ENCODE measurements at regions not wholly inside any gene's neighbourhood (a gene's known extent, or its start where the extent isn't known, plus 50 kb on each side); places are given as distances from the start of the nearest gene placed in this dataset.

DNA sequence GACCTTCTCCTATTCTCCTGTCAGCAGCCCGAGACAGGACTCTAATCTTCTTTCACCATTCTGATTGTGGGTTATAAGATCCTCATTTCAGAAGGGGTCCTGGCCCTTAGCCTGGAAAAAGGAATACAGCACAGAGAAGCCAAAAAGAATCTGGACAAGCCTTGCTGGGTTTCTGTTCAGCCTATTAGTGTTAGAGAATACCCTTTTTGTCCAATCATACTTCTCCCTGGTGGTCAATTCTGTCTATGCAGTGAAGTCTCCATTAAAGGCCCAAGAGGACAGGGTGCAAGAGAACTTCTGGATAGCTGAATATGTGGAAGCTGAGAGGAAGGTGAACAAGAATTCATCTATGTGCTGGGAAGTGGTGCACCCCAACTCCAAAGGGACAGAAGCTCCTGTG is 105.7 kb upstream of the AGA start:
- no peak for ATAC-seq (ENCODE audit: low read depth)
- Histone ChIP-seq H3K9me3 (ENCODE audit: severe bottlenecking) (no peaks in the 10 kb centered on the region), H3K4me1 (ENCODE audit: insufficient read depth, poor library complexity, severe bottlenecking) (no peaks in the 10 kb centered on the region), H3K36me3 (ENCODE audit: low read depth) (no peaks in the 10 kb centered on the region), H3K27me3 (ENCODE audit: insufficient read depth, poor library complexity, severe bottlenecking) (no peaks in the 10 kb centered on the region), H3K27ac (ENCODE audit: poor library complexity, severe bottlenecking) (no peak overlapping the region), H3K4me3 (ENCODE audit: severe bottlenecking) (no peak overlapping the region)
- no peak for TF ChIP-seq CTCF (IDR thresholded peaks at IDR 0.05; ENCODE audit: poor library complexity, severe bottlenecking)
- DNase-seq (ENCODE audit: low spot score), result no peak

GRCh38 chr4:177555007-177555574 is 112.9 kb upstream of the AGA start:
- Histone ChIP-seq H3K36me3 (ENCODE audit: low read depth) (no peaks in the 10 kb centered on the region), H3K4me1 (ENCODE audit: insufficient read depth, poor library complexity, severe bottlenecking) (no peaks in the 10 kb centered on the region), H3K4me3 (ENCODE audit: severe bottlenecking) (no peak overlapping the region), H3K9me3 (ENCODE audit: severe bottlenecking) (no peaks in the 10 kb centered on the region), H3K27ac (ENCODE audit: poor library complexity, severe bottlenecking) (no peak overlapping the region), H3K27me3 (ENCODE audit: insufficient read depth, poor library complexity, severe bottlenecking) (peaks cover 3% of the 10 kb centered on the region)
- ATAC-seq (ENCODE audit: low read depth) (no peak), DNase-seq (ENCODE audit: low spot score) (no peak)
- TF ChIP-seq CTCF (IDR thresholded peaks at IDR 0.05; ENCODE audit: poor library complexity, severe bottlenecking), result peak; percentile 88

GRCh38 chr4:177557416-177557815 is 115.2 kb upstream of the AGA start:
- ATAC-seq (ENCODE audit: low read depth), result no peak
- H3K27me3 ChIP-seq (ENCODE audit: insufficient read depth, poor library complexity, severe bottlenecking), result peaks cover 3% of the 10 kb centered on the region
- TF ChIP-seq CTCF (IDR thresholded peaks at IDR 0.05; ENCODE audit: poor library complexity, severe bottlenecking), result no peak

GRCh38 chr4:177558995-177559394 is 116.8 kb upstream of the AGA start:
- H3K4me3 ChIP-seq (ENCODE audit: severe bottlenecking), result no peak overlapping the region
- no peak for DNase-seq (ENCODE audit: low spot score)

More at GRCh38 chr4:177557416-177557815, 115.2 kb upstream of the AGA start:
- no peak for DNase-seq (ENCODE audit: low spot score)
- no peak overlapping the region for H3K27ac ChIP-seq (ENCODE audit: poor library complexity, severe bottlenecking)
- H3K4me3 ChIP-seq (ENCODE audit: severe bottlenecking), result no peak overlapping the region
- H3K9me3 ChIP-seq (ENCODE audit: severe bottlenecking), result no peaks in the 10 kb centered on the region
- no peaks in the 10 kb centered on the region for H3K36me3 ChIP-seq (ENCODE audit: low read depth)
- H3K4me1 ChIP-seq (ENCODE audit: insufficient read depth, poor library complexity, severe bottlenecking), result no peaks in the 10 kb centered on the region

More at GRCh38 chr4:177558995-177559394, 116.8 kb upstream of the AGA start:
- ATAC-seq (ENCODE audit: low read depth), result no peak
- Histone ChIP-seq H3K4me1 (ENCODE audit: insufficient read depth, poor library complexity, severe bottlenecking) (no peaks in the 10 kb centered on the region), H3K9me3 (ENCODE audit: severe bottlenecking) (no peaks in the 10 kb centered on the region), H3K27me3 (ENCODE audit: insufficient read depth, poor library complexity, severe bottlenecking) (peaks cover 3% of the 10 kb centered on the region), H3K27ac (ENCODE audit: poor library complexity, severe bottlenecking) (no peak overlapping the region), H3K36me3 (ENCODE audit: low read depth) (no peaks in the 10 kb centered on the region)
- TF ChIP-seq CTCF (IDR thresholded peaks at IDR 0.05; ENCODE audit: poor library complexity, severe bottlenecking), result no peak

All from RWPE2 (cell line).